NCI-H460 (cell line): ENCODE measurements at regions not wholly inside any gene's neighbourhood (a gene's known extent, or its start where the extent isn't known, plus 50 kb on each side); places are given as distances from the start of the nearest gene placed in this dataset.
A peak's percentile ranks its signal among the peaks of the same experiment; 100 is the strongest.
"Not testable (repeated sequence)": the region's sequence is repeated elsewhere in the genome, so short reads cannot be mapped to it uniquely, and the experiment has no call there.

Source experiments
- DNase-seq: peaks from one replicate; pipeline ENCODE4 v3.0.0-alpha.2; 2016; ENCODE audit warnings: low read depth; ENCODE audit errors: extremely low read depth

GRCh38 chr12:47378907-47379306 is 299.1 kb upstream of the AMIGO2 start:
- no peak for DNase-seq

GRCh38 chr12:47378222-47378582 is 298.4 kb upstream of the AMIGO2 start:
- DNase-seq, result no peak

GRCh38 chr12:47377414-47378221 is 297.9 kb upstream of the AMIGO2 start:
- DNase-seq, result peak; percentile 97

- DNase-seq, result no peak
Observed at GRCh38 chr12:47376927-47377326, 297.2 kb upstream of the AMIGO2 start.

- DNase-seq, result no peak
Observed at GRCh38 chr12:47373554-47374150, 293.9 kb upstream of the AMIGO2 start.

- DNase-seq, result no peak
Observed at GRCh38 chr12:47370421-47370820, 290.7 kb upstream of the AMIGO2 start.

GRCh38 chr12:47369085-47369484 is 289.3 kb upstream of the AMIGO2 start:
- no peak for DNase-seq

- no peak for DNase-seq
Observed at GRCh38 chr12:47367912-47368537, 288.3 kb upstream of the AMIGO2 start.

GRCh38 chr12:47366579-47366978 is 286.8 kb upstream of the AMIGO2 start:
- no peak for DNase-seq

- no peak for DNase-seq
Observed at GRCh38 chr12:47366157-47366556, 286.4 kb upstream of the AMIGO2 start.

GRCh38 chr12:47365443-47366076 is 285.8 kb upstream of the AMIGO2 start:
- DNase-seq, result not testable (repeated sequence)

- DNase-seq, result no peak
Observed at GRCh38 chr12:47364261-47364660, 284.5 kb upstream of the AMIGO2 start.

- no peak for DNase-seq
Observed at GRCh38 chr12:47362126-47362705, 282.5 kb upstream of the AMIGO2 start.

GRCh38 chr12:47361389-47362021 is 281.7 kb upstream of the AMIGO2 start:
- no peak for DNase-seq

- DNase-seq, result no peak
Observed at GRCh38 chr12:47360771-47361388, 281.1 kb upstream of the AMIGO2 start.

- no peak for DNase-seq
Observed at GRCh38 chr12:47360093-47360480, 280.3 kb upstream of the AMIGO2 start.

- DNase-seq, result no peak
Observed at GRCh38 chr12:47359310-47360092, 279.7 kb upstream of the AMIGO2 start.

GRCh38 chr12:47357006-47357405 is 277.2 kb upstream of the AMIGO2 start:
- DNase-seq, result not testable (repeated sequence)

- no peak for DNase-seq
Observed at GRCh38 chr12:47356129-47356700, 276.5 kb upstream of the AMIGO2 start.
